ENCODE measurements at regions not wholly inside any gene's neighbourhood (a gene's known extent, or its start where the extent isn't known, plus 50 kb on each side); places are given as distances from the start of the nearest gene placed in this dataset.

GRCh38 chr7:97293031-97293430, 175.5 kb downstream of the SDHAF3 start:
- H3K79me2 ChIP-seq (ENCODE audit: insufficient read depth, low read length): no peaks in the 10 kb centered on the region
- no peaks in the 10 kb centered on the region for H3F3A ChIP-seq (ENCODE audit: low read depth)
- no peak for TF ChIP-seq EZH2phosphoT487 (IDR thresholded peaks at IDR 0.05; ENCODE audit: borderline replicate concordance)
- TF ChIP-seq, protein P1, sequence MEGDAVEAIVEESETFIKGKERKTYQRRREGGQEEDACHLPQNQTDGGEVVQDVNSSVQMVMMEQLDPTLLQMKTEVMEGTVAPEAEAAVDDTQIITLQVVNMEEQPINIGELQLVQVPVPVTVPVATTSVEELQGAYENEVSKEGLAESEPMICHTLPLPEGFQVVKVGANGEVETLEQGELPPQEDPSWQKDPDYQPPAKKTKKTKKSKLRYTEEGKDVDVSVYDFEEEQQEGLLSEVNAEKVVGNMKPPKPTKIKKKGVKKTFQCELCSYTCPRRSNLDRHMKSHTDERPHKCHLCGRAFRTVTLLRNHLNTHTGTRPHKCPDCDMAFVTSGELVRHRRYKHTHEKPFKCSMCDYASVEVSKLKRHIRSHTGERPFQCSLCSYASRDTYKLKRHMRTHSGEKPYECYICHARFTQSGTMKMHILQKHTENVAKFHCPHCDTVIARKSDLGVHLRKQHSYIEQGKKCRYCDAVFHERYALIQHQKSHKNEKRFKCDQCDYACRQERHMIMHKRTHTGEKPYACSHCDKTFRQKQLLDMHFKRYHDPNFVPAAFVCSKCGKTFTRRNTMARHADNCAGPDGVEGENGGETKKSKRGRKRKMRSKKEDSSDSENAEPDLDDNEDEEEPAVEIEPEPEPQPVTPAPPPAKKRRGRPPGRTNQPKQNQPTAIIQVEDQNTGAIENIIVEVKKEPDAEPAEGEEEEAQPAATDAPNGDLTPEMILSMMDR (conservative IDR thresholded peaks at IDR 0.05; ENCODE audit: low read length): no peak
- H3K4me2 ChIP-seq (ENCODE audit: low read depth, low read length, poor library complexity, severe bottlenecking): no peak overlapping the region
- no peaks in the 10 kb centered on the region for H4K20me1 ChIP-seq (ENCODE audit: insufficient read depth, low read length, poor library complexity, severe bottlenecking)
- H2AFZ ChIP-seq (ENCODE audit: low read length): no peak overlapping the region
- no peaks in the 10 kb centered on the region for H3K9me3 ChIP-seq (ENCODE audit: insufficient read depth, low read depth, low read length)
- no peaks in the 10 kb centered on the region for H3K36me3 ChIP-seq (ENCODE audit: insufficient read depth, low read length)
- no peak overlapping the region for H3K4me3 ChIP-seq (ENCODE audit: low read length, poor library complexity, severe bottlenecking)
- H3K9ac ChIP-seq (ENCODE audit: low read depth, low read length, poor library complexity, severe bottlenecking): no peak overlapping the region
- H3K27me3 ChIP-seq (ENCODE audit: insufficient read depth, low read length, poor library complexity, severe bottlenecking): no peaks in the 10 kb centered on the region
- H3K4me1 ChIP-seq (ENCODE audit: insufficient read depth, low read length, poor library complexity, severe bottlenecking): no peaks in the 10 kb centered on the region
- no peaks in the 10 kb centered on the region for H3K9me2 ChIP-seq (replicated peaks; ENCODE audit: low read depth, low read length)

- no peak overlapping the region for H3K4me3 ChIP-seq (ENCODE audit: low read length, poor library complexity, severe bottlenecking)
- no peak overlapping the region for H3K9ac ChIP-seq (ENCODE audit: low read depth, low read length, poor library complexity, severe bottlenecking)
- H3K9me3 ChIP-seq (ENCODE audit: insufficient read depth, low read depth, low read length): no peaks in the 10 kb centered on the region
- H3K27me3 ChIP-seq (ENCODE audit: insufficient read depth, low read length, poor library complexity, severe bottlenecking): no peaks in the 10 kb centered on the region
- no peaks in the 10 kb centered on the region for H3K9me2 ChIP-seq (replicated peaks; ENCODE audit: low read depth, low read length)
- no peak overlapping the region for H2AFZ ChIP-seq (ENCODE audit: low read length)
- H4K20me1 ChIP-seq (ENCODE audit: insufficient read depth, low read length, poor library complexity, severe bottlenecking): no peaks in the 10 kb centered on the region
- no peak overlapping the region for H3K4me2 ChIP-seq (ENCODE audit: low read depth, low read length, poor library complexity, severe bottlenecking)
- no peaks in the 10 kb centered on the region for H3K4me1 ChIP-seq (ENCODE audit: insufficient read depth, low read length, poor library complexity, severe bottlenecking)
- H3K79me2 ChIP-seq (ENCODE audit: insufficient read depth, low read length): no peaks in the 10 kb centered on the region
- H3K36me3 ChIP-seq (ENCODE audit: insufficient read depth, low read length): no peaks in the 10 kb centered on the region
- TF ChIP-seq, protein P1 (conservative IDR thresholded peaks at IDR 0.05; ENCODE audit: low read length): no peak
- no peak for TF ChIP-seq EZH2phosphoT487 (IDR thresholded peaks at IDR 0.05; ENCODE audit: borderline replicate concordance)
- no peaks in the 10 kb centered on the region for H3F3A ChIP-seq (ENCODE audit: low read depth)
Observed at GRCh38 chr7:97298561-97298960, 181.1 kb downstream of the SDHAF3 start.

GRCh38 chr7:97305589-97305988, 188.1 kb downstream of the SDHAF3 start:
- Histone ChIP-seq H3K4me2 (ENCODE audit: low read depth, low read length, poor library complexity, severe bottlenecking) (no peak overlapping the region), H4K20me1 (ENCODE audit: insufficient read depth, low read length, poor library complexity, severe bottlenecking) (no peaks in the 10 kb centered on the region), H3K79me2 (ENCODE audit: insufficient read depth, low read length) (no peaks in the 10 kb centered on the region), H2AFZ (ENCODE audit: low read length) (no peak overlapping the region), H3K36me3 (ENCODE audit: insufficient read depth, low read length) (no peaks in the 10 kb centered on the region), H3K9me3 (ENCODE audit: insufficient read depth, low read depth, low read length) (no peaks in the 10 kb centered on the region), H3F3A (ENCODE audit: low read depth) (no peaks in the 10 kb centered on the region), H3K4me3 (ENCODE audit: low read length, poor library complexity, severe bottlenecking) (no peak overlapping the region), H3K4me1 (ENCODE audit: insufficient read depth, low read length, poor library complexity, severe bottlenecking) (no peaks in the 10 kb centered on the region), H3K9ac (ENCODE audit: low read depth, low read length, poor library complexity, severe bottlenecking) (no peak overlapping the region), H3K27me3 (ENCODE audit: insufficient read depth, low read length, poor library complexity, severe bottlenecking) (no peaks in the 10 kb centered on the region), H3K9me2 (replicated peaks; ENCODE audit: low read depth, low read length) (no peaks in the 10 kb centered on the region)
- TF ChIP-seq, protein P1 (conservative IDR thresholded peaks at IDR 0.05; ENCODE audit: low read length): no peak
- no peak for TF ChIP-seq EZH2phosphoT487 (IDR thresholded peaks at IDR 0.05; ENCODE audit: borderline replicate concordance)
